ENCODE measurements at regions not wholly inside any gene's neighbourhood (a gene's known extent, or its start where the extent isn't known, plus 50 kb on each side); places are given as distances from the start of the nearest gene placed in this dataset.

GRCh38 chr21:17869115-17869514, 50.0 kb upstream of the C21orf91 start:
- DNase-seq: no peak

All from NCI-H2171 treated with DMSO at 0.1 percent for 48 hours (cell line).